Tibial artery (tissue), 4 donors: ENCODE measurements at regions not wholly inside any gene's neighbourhood (a gene's known extent, or its start where the extent isn't known, plus 50 kb on each side); places are given as distances from the start of the nearest gene placed in this dataset.
A peak's percentile ranks its signal among the peaks of the same experiment; 100 is the strongest.

Source experiments
- DNase-seq, 2 donors: peaks; one replicate each; pipeline ENCODE4 v3.0.0-alpha.2; 2019
- H3K27ac ChIP-seq, 2 donors: fragments of 200-600 bp; sonication (generic) in 1 of 2; 1 replicate in 1 of 2; 2 replicates in 1 of 2; pipeline ENCODE4 v1.5.1; 2018 to 2019; ENCODE audit warnings: mild to moderate bottlenecking in 1 of 2
- H3K27me3 ChIP-seq, 2 donors: fragments of 200-600 bp; sonication (generic) in 1 of 2; one replicate each; pipeline versions ENCODE4 v1.5.1 to v1.6.0; 2016 to 2019
- H3K36me3 ChIP-seq, 3 donors: fragments of 200-600 bp; sonication (generic) in 2 of 3; one replicate each; pipeline ENCODE4 v1.5.1; 2016 to 2019; ENCODE audit warnings: mild to moderate bottlenecking in 2 of 3
- H3K4me1 ChIP-seq, 4 donors: fragments of 200-600 bp; sonication (generic) in 2 of 4; 1 replicate in 3 of 4; 2 replicates in 1 of 4; pipeline ENCODE4 v1.5.1; 2016 to 2019
- H3K4me3 ChIP-seq, 2 donors: fragments of 200-600 bp; sonication (generic) in 1 of 2; 1 replicate in 1 of 2; 2 replicates in 1 of 2; pipeline ENCODE4 v1.5.1; 2018 to 2019; ENCODE audit warnings: mild to moderate bottlenecking in 2 of 2
- H3K9me3 ChIP-seq, 3 donors: fragments of 200-600 bp; sonication (generic) in 1 of 3; one replicate each; pipeline ENCODE4 v1.5.1; 2016 to 2019
- CTCF ChIP-seq, 2 experiments: fragments of 200-600 bp in 1 of 2; fragments of 450-650 bp in 1 of 2; IDR thresholded peaks; one replicate each; pipeline ENCODE4 v1.5.1; 2017 to 2019; ENCODE audit warnings: antibody characterized with exemption in 2 of 2, mild to moderate bottlenecking in 1 of 2, moderate library complexity in 1 of 2
- intact Hi-C: fragments of 100-400 bp; cut with DNase I; formaldehyde crosslinking; loops from one replicate; pipeline ENCODE4 v1.15.0; 2023; ENCODE audit warnings: low total_unique reads

GRCh38 chr4:60879135-60879701, 320.9 kb upstream of the ADGRL3 start:
- H3K9me3 ChIP-seq, result no peaks in the 10 kb centered on the region
- H3K4me1 ChIP-seq, result no peaks in the 10 kb centered on the region
- intact Hi-C loops, result no loop called here
- no peaks in the 10 kb centered on the region for H3K27me3 ChIP-seq
- no peak overlapping the region for H3K27ac ChIP-seq
- no peak overlapping the region for H3K4me3 ChIP-seq
- no peak for DNase-seq
- H3K36me3 ChIP-seq, result no peaks in the 10 kb centered on the region
- TF ChIP-seq CTCF (IDR thresholded peaks at IDR 0.05), result no peak

- no peak for DNase-seq
- Histone ChIP-seq H3K27me3 (no peaks in the 10 kb centered on the region), H3K9me3 (no peaks in the 10 kb centered on the region), H3K4me1 (no peaks in the 10 kb centered on the region), H3K4me3 (peak overlapping the region; percentile 26 to 38), H3K27ac (no peak overlapping the region), H3K36me3 (no peaks in the 10 kb centered on the region)
- intact Hi-C loops, result no loop called here
- TF ChIP-seq CTCF (IDR thresholded peaks at IDR 0.05), result no peak
Observed at GRCh38 chr4:60884587-60884986, 315.5 kb upstream of the ADGRL3 start.

- H3K27ac ChIP-seq, result no peak overlapping the region
- intact Hi-C loops, result no loop called here
- H3K4me1 ChIP-seq, result no peaks in the 10 kb centered on the region
- H3K36me3 ChIP-seq, result no peaks in the 10 kb centered on the region
- no peaks in the 10 kb centered on the region for H3K27me3 ChIP-seq
- peak overlapping the region; percentile 26 to 38 for H3K4me3 ChIP-seq
- no peak for DNase-seq
- H3K9me3 ChIP-seq, result no peaks in the 10 kb centered on the region
- no peak for TF ChIP-seq CTCF (IDR thresholded peaks at IDR 0.05)
Observed at GRCh38 chr4:60885011-60885410, 315.1 kb upstream of the ADGRL3 start.

GRCh38 chr4:60890743-60891142, 309.4 kb upstream of the ADGRL3 start:
- Histone ChIP-seq H3K27ac (no peak overlapping the region), H3K4me3 (no peak overlapping the region), H3K36me3 (no peaks in the 10 kb centered on the region), H3K27me3 (no peaks in the 10 kb centered on the region), H3K9me3 (no peaks in the 10 kb centered on the region), H3K4me1 (no peaks in the 10 kb centered on the region)
- TF ChIP-seq CTCF (IDR thresholded peaks at IDR 0.05), result no peak
- no peak for DNase-seq
- intact Hi-C loops, result no loop called here

DNA sequence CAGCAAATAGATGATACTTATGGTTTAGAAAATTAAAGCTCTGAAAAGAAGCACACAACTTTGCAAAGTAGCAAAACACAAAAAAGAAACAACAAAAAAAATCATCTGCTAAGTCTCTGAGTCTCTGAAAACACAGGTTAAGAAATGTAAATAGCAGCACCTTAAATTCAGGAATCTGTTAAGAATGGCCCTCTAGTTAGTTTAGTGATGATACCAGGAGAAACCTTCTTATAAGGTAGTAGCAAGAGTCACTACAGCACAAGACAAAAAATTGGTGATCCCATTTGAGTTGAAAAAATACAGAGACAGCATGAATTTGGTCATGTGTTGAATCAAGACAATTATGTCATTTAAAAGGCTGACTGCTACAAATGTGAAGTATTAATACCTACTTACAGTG, 308.2 kb upstream of the ADGRL3 start:
- no peak for DNase-seq
- Histone ChIP-seq H3K36me3 (no peaks in the 10 kb centered on the region), H3K4me1 (peaks cover 0 to 3% (median 0%) of the 10 kb centered on the region in 4 donors), H3K4me3 (no peak overlapping the region), H3K27me3 (no peaks in the 10 kb centered on the region), H3K27ac (no peak overlapping the region), H3K9me3 (no peaks in the 10 kb centered on the region)
- intact Hi-C loops, result no loop called here
- no peak for TF ChIP-seq CTCF (IDR thresholded peaks at IDR 0.05)

GRCh38 chr4:60897415-60897814, 302.7 kb upstream of the ADGRL3 start:
- Histone ChIP-seq H3K27ac (no peak overlapping the region), H3K36me3 (no peaks in the 10 kb centered on the region), H3K27me3 (no peaks in the 10 kb centered on the region), H3K9me3 (no peaks in the 10 kb centered on the region), H3K4me1 (peaks cover 0 to 11% (median 0%) of the 10 kb centered on the region in 4 donors), H3K4me3 (no peak overlapping the region)
- TF ChIP-seq CTCF (IDR thresholded peaks at IDR 0.05), result no peak
- DNase-seq, result no peak
- intact Hi-C loops, result no loop called here
